ENCODE measurements at regions not wholly inside any gene's neighbourhood (a gene's known extent, or its start where the extent isn't known, plus 50 kb on each side); places are given as distances from the start of the nearest gene placed in this dataset.
"Not testable (repeated sequence)": the region's sequence is repeated elsewhere in the genome, so short reads cannot be mapped to it uniquely, and the experiment has no call there.

DNA sequence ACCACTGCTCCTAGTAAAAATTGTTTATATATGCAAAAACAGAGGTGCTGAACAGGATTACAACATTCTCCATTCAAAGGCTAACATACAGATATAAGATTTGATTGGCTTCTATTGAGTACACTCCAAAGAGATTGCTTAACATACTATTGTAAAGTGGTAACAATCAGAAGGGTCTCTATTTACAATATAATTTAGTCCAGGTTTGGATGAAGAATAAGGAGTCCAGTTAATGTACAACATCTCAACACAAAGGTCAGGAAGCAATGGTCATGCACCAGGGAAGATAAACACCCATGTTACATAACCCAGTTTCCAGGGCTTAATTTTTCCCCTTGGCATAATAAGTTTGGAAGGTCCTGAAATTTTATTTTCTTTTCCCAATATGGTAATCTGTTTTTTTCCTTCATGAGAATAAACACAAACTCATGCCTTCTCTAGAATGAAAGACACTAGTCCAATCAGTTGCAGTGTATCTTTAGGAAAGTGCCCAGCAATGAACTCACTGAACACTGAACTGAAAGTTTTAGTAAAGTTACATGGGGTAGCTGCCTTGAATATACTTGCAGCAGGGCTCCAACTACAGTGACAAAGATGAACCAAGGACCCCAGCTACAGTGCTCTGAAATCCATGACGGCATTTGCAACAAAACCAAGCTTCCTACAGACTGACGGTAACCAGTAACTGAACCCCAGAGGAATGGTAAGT, 255.3 kb upstream of the GJE1 start:
- no peak for DNase-seq

DNA sequence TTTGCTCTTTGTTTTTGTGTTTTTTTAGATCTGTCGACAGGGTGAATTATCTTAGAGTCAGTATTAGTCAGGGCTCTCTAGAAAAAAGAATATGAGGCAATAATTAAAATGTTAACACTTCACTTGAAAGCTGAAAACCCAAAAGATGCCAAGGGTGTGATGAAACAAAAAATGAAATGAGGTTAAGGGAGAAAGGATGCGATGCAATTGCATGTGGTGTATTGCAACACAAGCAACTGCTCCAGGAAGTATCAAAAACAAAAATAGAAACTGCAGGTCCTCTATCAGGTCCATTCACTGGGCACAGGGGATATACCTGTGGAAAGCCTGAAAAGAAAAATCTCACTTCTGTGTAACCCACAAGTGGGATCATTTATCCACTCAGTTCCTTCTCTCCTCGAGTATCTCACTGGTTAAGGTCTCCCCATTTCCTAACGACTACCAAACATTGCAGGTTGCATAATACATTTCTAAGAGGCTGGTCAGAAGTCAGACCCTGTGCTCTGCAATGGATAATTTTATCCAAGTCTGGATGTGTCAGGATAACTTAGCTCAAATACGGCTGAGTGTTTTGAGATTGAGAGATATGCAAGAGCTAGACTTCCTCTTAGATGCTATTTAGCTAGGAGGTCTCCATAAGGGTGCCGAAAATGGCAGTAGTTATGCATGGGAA, 257.7 kb upstream of the GJE1 start:
- DNase-seq = no peak

DNA sequence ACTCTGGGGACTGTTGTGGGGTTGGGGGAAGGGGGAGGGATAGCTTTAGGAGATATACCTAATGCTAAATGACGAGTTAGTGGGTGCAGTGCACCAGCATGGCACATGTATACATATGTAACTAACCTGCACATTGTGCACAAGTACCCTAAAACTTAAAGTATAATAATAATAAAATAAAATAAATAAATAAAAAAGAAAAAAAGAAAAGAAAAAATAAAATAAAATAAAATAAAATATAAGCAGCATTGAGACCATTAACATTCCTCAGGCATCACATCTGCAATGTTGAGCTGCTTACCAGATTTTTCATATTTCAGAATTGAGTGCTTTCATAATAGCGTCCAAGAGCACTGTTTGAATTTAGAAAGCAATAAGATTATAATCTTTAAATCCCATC, 263.2 kb upstream of the GJE1 start:
- DNase-seq = not testable (repeated sequence)

DNA sequence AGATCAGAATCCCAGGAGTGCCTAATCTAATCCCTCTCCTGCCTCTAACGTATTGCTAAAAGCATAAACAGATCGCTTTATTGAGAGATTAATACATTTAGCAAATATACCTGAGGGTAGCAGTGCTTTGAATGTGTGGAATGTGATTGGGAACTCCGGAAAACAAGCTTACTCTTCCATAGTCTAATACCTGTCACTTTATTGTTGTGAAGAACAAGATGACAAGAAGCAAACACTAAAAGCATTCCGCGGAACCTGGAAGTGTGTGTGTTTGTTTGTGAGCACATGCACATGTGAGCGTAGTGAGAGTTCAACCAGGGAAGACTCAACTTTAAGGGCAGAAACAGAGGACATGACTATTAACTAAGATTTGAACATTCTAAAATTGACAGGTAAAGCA, 265.0 kb upstream of the GJE1 start:
- DNase-seq = no peak

DNA sequence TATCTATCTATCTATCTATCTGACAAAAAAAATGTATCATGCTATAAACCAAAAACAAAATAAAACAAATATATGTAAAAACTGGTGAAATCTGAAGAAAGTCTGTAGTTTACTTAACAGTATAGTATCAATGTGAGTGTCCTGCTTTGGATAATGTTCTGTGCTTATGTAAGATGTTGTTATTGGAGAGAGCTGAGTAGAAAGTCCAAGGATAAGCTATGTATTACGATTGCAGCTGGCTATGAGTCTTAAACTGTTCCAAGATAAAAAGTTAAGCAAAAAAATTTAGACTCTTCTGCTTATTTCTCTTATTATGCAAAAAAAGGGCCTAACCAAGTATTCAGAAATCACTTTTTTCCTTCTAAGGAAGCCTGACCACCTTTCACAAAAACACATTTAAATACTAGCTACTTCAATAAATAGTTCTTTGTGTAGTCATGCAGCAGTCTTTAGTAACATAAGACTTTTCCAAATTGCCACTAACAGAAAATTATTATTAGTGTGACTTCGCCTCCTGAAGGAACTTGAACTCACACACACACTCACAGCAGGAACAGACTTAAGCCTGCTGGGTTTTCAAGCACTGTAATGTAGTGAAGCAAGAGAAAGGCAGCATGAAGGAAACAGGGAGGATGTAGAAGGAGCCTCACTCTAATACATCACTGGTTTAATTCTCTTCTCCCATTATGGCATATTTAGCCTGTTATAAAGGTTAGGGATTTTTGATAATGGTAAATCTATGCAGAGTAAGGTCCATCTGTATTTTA, 265.8 kb upstream of the GJE1 start:
- DNase-seq = no peak

DNA sequence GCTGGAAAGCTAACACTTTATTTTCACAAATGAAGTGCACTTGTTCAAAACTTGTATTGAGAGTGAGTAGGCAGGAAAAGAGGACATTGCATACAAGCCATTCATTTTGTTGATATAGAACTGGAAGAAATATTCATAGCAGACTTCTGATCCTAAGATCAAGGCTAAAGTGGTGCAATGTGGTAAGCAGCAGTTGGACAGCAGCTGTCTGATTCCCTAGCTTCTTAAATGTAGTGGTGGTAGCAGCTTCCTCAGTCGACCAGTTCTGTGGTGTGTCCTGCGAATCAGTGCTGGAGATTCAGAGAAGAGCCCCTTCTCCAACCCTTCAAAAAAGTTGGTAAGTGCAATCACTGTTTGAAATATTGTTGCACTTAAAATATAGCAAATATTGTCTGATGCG, 281.7 kb upstream of the GJE1 start:
- no peak for DNase-seq

DNA sequence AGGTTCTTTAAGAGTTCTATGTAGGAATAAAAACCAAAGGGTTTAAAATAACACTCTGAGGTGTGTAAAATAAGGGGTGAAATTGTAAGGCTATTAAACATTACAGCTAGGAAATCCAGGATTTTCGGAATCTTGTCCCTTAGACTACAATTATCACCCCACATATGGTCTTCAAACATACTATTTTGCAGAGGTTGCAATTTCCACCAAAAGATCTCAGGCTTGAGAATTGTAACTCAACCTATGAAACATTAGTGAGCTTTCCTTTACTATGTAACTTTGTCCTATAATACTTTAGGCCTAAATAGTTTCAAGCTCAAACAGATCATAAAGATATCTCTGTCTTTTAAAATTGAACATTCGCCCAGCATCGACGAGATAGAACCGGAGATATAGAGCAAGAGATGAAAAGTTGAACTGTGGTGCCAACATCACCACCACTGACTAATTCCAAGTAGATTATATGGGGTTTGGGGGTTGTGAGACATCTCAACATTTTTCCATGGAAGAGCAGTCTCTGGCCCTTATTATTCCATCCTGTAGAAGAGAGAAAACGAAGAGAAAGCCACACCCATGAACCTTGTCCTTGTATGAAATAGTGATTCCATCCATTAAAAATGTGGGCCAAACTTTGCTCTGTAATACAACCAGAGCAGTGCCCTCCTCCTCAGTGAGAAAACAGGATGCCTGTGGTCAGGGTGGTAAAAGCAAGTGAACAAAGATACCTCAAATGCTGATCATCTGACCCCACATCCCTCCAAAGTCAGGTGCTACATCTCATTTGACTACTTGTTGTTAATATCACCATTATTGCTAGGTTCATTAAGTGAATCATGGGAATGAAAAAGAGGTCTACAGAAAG, 284.5 kb upstream of the GJE1 start:
- no peak for DNase-seq

DNA sequence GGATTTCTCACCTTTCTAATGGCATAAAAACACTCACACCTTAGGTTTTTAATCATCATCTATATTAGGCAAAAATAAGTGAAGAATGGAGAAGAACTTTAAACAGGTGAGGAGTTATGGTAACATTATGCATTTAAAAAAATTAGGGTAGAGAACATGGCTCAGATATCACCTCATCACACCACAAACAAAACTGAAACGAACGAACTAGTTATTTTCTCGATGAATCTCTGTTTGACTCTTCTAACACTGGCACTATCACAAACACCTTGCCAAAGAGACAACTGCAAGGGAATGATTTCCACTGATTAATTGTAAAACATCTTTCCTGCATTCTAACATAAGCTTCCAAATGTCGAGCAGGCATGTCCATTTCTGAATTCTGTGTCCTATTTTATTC, 286.1 kb upstream of the GJE1 start:
- DNase-seq = no peak

DNA sequence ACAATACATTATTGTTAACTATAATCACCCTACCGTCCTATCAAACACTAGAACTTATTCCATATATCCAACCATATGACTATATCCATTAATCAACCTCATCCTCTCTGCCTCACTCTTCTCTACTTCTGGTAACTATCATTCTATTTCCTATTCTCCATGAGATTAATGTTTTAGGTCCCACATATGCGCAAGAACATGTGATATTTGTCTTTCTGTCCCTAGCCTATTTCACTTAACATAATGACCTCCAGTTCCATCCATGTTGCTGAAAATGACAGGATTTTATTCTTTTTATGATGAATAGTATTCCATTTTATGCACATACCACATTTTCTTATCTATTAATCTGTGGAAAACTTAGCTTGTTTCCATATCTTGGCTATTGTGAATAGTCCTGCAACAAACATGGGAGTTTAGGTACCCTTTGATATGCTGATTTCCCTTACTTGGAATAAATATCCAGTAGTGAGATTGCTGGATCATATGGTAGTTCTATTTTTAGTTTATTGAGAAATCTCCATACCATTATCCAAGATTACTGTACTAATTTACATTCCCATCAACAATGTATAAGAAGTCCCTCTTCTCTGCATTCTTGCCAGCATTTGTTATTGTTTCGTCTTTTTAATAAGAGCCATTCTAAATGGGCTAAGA, 289.4 kb upstream of the GJE1 start:
- no peak for DNase-seq

DNA sequence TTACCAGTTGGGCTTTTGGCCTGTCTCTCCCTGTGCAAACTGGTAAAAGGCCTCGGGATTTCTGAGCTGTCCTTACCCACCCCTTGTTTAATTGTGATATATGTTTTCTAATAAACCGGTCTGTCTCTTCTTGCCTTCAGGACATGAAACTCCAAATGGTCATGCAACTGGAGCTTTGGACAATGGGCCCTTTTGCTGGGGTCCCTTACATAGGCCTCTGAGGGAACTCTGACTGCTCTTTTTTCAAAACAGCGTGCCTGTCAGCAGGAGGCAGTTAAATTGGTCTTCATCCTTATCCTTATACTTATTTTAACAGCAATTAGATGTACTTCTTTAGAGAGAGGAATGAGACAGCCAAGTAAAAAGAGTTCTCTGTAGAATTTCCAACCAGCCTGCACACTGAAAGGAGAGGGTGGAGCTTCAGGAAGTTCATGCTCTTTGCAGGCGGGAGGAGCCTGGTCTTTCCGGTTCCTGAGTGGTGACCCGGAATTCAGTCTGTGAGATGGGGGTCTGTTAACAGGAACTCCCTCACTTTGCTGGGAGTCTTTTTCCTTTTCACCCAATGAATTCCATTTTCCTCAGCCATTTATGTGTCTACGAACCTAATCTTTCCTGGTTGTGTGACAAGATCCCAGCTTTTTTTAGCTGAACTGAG, 299.6 kb upstream of the GJE1 start:
- no peak for DNase-seq

DNA sequence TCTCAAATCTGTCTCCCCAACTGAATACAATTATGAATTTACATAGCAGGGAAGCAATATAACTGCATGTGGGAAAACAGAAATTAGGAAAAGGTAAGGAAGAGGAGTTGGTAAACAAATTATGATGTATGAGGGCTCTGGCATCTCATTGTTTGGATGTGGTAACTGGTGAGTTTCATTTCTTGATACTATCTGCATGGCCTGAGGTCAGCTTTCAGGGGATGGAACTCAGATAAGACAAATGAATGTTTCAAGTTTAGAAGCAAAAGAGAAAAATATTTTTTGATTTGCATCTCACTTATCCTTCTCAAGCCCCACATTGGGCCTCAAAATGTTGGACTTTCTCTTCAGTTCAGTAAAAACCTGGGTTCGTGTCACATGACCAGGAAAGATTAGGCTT, 302.2 kb upstream of the GJE1 start:
- no peak for DNase-seq

DNA sequence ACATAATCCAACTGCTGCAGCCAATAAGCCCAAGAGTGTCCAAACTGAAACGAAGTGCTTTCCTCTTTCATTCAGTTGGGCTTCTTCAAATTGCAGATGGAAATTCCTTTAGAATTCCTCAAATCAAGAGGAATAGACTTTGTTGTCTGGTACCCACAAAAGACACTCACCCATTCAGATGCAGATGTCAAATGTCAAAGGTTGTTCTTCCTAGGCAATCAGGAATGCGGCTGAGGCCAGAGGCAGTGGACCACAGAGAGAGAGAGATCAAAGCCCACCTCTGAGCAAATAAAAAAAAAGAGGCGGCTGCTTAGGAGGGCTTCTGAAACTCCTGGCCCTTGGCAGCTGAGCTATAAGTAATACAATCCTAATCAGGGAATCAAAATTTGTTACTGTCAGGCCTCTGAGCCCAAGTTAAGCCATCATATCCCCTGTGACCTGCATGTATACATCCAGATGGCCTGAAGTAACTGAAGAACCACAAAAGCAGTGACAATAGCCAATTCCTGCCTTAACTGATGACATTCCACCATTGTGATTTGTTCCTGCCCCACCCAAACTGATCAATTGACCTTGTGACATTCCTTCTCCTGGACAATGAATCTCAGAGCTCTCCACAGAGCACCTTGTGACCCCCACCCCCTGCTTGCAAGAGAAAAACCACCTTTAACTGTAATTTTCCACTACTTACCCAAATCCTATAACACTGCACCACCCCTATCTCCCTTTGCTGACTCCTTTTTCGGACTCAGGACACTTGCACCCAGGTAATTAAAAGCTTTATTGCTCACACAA, 303.0 kb upstream of the GJE1 start:
- no peak for DNase-seq

DNA sequence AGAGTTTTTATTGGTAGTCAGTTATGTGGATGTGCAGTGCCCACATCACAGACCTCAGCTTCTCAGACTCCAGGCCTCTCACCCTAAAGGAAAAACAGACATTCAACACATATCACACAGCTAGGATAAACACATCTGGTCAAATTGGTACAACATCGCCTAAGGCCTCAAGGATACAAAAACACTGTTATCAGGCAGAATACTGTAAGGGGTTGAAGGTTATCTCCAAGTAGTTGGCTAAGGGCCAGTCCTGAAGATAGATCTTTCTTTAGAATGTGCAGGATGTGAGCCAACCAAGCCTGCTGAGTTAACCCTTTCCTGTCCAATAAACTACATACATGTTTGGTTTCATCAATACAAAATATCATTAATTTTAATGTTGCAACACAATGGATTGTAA, 308.4 kb upstream of the GJE1 start:
- no peak for DNase-seq

DNA sequence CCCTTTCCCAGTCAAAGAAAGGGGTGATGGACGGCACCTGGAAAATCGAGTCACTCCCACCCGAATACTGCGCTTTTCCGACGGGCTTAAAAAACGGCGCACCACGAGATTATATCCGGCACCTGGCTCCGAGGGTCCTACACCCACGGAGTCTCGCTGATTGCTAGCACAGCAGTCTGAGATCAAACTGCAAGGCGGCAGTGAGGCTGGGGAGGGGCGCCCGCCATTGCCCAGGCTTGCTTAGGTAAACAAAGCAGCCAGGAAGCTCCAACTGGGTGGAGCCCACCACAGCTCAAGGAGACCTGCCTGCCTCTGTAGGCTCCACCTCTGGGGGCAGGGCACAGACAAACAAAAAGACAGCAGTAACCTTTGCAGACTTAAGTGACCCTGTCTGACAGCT, 317.7 kb upstream of the GJE1 start:
- not testable (repeated sequence) for DNase-seq

DNA sequence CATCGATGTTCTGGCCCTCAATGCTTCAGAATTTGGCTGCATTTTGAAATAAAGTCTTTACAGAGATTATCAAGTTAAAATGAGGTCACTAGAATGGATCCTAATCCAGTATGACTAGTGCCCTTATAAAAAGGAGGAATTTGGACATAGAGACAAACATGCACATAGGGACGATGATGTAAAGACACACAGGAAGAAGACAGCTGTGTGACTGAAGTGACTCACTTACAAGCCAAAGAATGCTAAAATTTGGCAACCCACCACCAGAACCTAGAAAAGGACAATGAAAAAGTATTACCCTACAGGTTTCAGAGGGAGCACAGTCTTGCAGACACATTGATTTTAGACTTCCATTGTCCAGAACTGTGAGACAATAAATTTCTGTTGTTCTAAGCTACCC, 322.8 kb upstream of the GJE1 start:
- no peak for DNase-seq

DNA sequence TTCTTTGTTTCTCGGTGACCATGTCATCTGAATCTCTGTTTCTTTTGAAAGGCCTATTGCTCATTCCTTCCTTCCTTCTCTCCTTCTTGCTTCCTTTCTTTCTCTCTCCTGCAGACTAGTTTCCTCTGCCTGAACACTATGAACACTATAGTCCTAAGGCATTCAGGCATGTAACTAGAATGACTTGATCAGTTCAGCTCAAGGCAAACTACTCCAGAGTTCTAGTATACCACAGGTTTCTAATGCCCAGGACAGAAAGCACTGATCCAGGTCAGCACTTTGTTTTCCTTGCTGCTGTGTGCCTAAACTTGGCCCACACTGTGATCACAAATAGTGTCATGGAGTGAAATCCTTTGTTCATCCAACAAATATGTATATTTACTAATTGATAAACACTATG, 324.1 kb upstream of the GJE1 start:
- DNase-seq = no peak

DNA sequence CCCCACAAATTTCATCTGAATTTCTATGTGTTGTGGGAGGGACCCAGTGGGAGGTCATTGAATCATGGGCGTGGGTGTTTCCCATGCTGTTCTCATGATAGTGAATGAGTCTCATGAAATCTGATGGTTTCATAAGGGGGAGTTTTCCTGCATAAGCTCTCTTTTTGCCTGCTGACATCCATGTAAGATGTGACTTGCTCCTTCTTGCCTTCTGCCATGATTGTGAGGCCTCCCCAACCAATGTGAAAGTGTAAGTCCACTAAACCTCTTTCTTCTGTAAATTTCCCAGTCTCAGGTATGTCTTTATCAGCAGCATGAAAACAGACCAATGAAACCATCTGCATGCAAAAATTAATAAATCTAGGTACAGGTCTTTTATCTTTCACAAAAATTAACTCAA, 331.8 kb upstream of the GJE1 start:
- not testable (repeated sequence) for DNase-seq

DNA sequence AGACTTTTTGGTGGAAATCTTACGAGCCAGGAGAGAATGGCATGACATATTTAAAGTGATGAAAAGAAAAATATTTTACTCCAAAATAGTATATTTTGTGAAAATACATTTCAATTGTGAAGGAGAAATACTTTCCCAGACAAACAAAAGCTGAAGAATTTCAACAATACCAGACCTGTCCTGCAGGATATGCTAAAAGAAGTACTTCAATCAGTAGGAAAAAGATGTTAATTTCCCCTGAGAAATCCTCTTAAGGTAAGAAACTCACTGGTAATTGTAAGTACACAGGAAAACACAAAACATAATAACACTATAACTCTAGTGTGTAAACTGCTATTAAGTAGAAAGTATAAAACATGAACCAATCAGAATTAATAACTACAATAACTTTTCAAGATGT, 341.8 kb upstream of the GJE1 start:
- no peak for DNase-seq

DNA sequence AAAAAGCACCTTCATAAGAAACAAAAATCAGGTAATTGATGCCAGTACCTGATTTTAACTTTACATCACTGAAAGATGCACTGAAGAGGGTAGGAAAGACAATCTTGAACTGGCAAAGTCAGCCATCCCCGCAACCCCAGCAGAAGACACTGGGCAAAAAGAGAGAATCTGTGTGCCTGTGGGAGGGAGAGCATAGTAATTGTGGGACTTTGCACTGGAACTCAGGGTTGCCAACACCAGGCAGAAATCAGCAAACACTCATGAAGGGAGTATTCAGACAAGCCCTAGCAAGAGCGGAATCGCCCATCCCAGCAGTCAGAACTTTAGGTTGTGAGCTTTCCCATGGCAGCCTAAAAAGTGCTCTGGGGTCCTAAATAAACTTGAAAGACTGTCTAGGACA, 344.6 kb upstream of the GJE1 start:
- DNase-seq = no peak

DNA sequence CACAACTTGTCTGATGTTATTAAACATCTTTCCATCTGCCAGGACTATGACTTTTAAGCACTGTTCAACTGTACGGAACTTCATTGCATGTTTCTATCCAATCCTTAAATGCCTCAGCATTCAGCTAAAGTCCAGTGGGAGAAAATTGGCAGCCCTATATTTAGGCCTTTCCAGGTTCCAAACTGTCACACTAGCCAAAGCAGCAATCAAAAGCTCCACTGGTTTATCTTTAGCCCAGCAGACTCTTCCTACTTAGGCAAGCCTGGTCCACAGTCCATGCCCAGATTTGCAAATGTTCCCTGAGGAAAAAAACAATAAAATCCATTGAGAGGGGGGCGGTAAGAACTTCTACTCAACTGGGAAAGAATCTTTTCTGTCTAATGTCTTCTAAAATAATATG, 349.1 kb upstream of the GJE1 start:
- no peak for DNase-seq

DNA sequence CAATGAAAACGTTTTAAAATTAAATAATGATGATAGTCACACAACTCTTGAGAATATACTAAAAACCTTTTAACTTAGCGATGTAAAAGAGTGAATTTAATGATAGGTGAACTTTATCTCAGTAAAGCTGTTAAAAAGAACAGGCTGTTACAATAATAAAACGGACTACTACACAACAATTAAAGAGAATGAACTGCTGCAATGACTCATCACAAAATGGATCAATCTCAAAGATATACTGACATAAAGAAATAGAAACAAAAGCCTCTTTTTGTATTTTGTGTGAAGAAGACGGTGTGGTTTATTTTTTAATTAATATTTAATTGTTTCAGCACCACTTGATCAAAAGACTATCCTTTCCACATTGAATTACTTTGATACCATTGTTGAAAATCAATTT, 352.4 kb upstream of the GJE1 start:
- no peak for DNase-seq
